ENCODE measurements at regions not wholly inside any gene's neighbourhood (a gene's known extent, or its start where the extent isn't known, plus 50 kb on each side); places are given as distances from the start of the nearest gene placed in this dataset.

- ChIA-PET RAD21 (ENCODE audit: unreplicated experiment) (no interaction called here), CTCF (interaction anchor here (0.7 kb wide), 1 partner anchor 78 kb away, joined by 3 read pairs; no protein-coding TSS in a partner anchor), SMC1A (ENCODE audit: uncharacterized antibody, unreplicated experiment) (no interaction called here), POLR2A (no interaction called here)
- FAIRE-seq (no peak), DNase-seq (ENCODE audit: low read depth, low spot score) (no peak), ATAC-seq (no peak)
- Histone ChIP-seq H3K4me2 (ENCODE audit: control insufficient read depth, insufficient read depth) (no peak overlapping the region), H3K9me3 (replicated peaks; ENCODE audit: control insufficient read depth, insufficient read depth, low read length) (no peaks in the 10 kb centered on the region), H3K4me1 (ENCODE audit: control insufficient read depth, insufficient read depth, low read length) (no peaks in the 10 kb centered on the region), H3K79me2 (ENCODE audit: control insufficient read depth, insufficient read depth, low read length) (no peaks in the 10 kb centered on the region), H3K9ac (ENCODE audit: control insufficient read depth, insufficient read depth, low read length) (no peak overlapping the region), H3K27me3 (replicated peaks in 1 of 2; ENCODE audit: control insufficient read depth in 2 of 2, insufficient read depth in 2 of 2, low read length in 1 of 2) (peaks cover 0 to 2% of the 10 kb centered on the region in 2 experiments; a peak in 2 of 4 replicates), H3K36me3 (ENCODE audit: control insufficient read depth in 2 of 2, insufficient read depth in 2 of 2, low read length in 1 of 2) (no peaks in the 10 kb centered on the region), H3K4me3 (no peak overlapping the region), H4K20me1 (ENCODE audit: control insufficient read depth, insufficient read depth) (no peaks in the 10 kb centered on the region), H3K27ac (ENCODE audit: control insufficient read depth, insufficient read depth) (no peak overlapping the region), H2AFZ (ENCODE audit: control insufficient read depth, low read depth, low read length) (no peak overlapping the region)
- intact Hi-C loops (cut with micrococcal nuclease; ENCODE audit: unreplicated experiment) (no loop called here), in situ Hi-C loops (cut with MboI) (no loop called here)
- no TSS peak for BruUV-seq (replicated peaks)
- TF ChIP-seq POU2F2 (IDR thresholded peaks at IDR 0.05; ENCODE audit: borderline replicate concordance, low read depth, low read length) (no peak), BCLAF1 (IDR thresholded peaks at IDR 0.05) (no peak), CHD1 (IDR thresholded peaks at IDR 0.05; ENCODE audit: low read depth, low read length) (no peak), NRF1 (conservative IDR thresholded peaks at IDR 0.05; ENCODE audit: low read depth, low read length) (no peak), BCL3 (IDR thresholded peaks at IDR 0.05; ENCODE audit: borderline replicate concordance, insufficient read depth, low read depth, low read length, poor library complexity, severe bottlenecking) (no peak), ZBED1 (IDR thresholded peaks at IDR 0.05; ENCODE audit: borderline replicate concordance) (no peak), TBL1XR1 (IDR thresholded peaks at IDR 0.05; ENCODE audit: low read depth, low read length) (no peak), BMI1 (IDR thresholded peaks at IDR 0.05; ENCODE audit: borderline replicate concordance) (no peak), YY1 (IDR thresholded peaks at IDR 0.05; ENCODE audit: low read depth, low read length) (no peak)
- WGBS (ENCODE audit: insufficient coverage, insufficient replicate concordance, low lambda C conversion rate, missing lambda C conversion rate), result 44% methylated on average over 4 of the region's 4 CpGs
These were observed 115.5 kb upstream of the DMRT1 start for GRCh38 chr9:726005-726404.

Measured in GM12878 (cell line).